ENCODE measurements at regions not wholly inside any gene's neighbourhood (a gene's known extent, or its start where the extent isn't known, plus 50 kb on each side); places are given as distances from the start of the nearest gene placed in this dataset.

- TF ChIP-seq CTCF (IDR thresholded peaks at IDR 0.05), result no peak
These were observed 265.6 kb downstream of the TUSC1 start for GRCh38 chr9:25412646-25413045.

GRCh38 chr9:25397746-25398145 lies 280.5 kb downstream of the TUSC1 start:
- H3K4me3 ChIP-seq, result no peak overlapping the region
- TF ChIP-seq CTCF (IDR thresholded peaks at IDR 0.05), result no peak
- no peaks in the 10 kb centered on the region for H3K4me1 ChIP-seq
- DNase-seq, result no peak
- no peaks in the 10 kb centered on the region for H3K27me3 ChIP-seq
- H3K9ac ChIP-seq (ENCODE audit: low read depth in 2 of 2, low read length in 2 of 2), result no peak overlapping the region
- intact Hi-C loops (cut with DNase I), result no loop called here
- H3K27ac ChIP-seq, result no peak overlapping the region
- H3K9me3 ChIP-seq, result no peaks in the 10 kb centered on the region
- H3K36me3 ChIP-seq, result no peaks in the 10 kb centered on the region

More at GRCh38 chr9:25412646-25413045, 265.6 kb downstream of the TUSC1 start:
- H3K27me3 ChIP-seq, result no peaks in the 10 kb centered on the region
- H3K9me3 ChIP-seq, result no peaks in the 10 kb centered on the region
- no peaks in the 10 kb centered on the region for H3K36me3 ChIP-seq
- H3K27ac ChIP-seq, result no peak overlapping the region
- no peak for DNase-seq
- no peaks in the 10 kb centered on the region for H3K4me1 ChIP-seq
- no peak overlapping the region for H3K4me3 ChIP-seq
- no peak overlapping the region for H3K9ac ChIP-seq (ENCODE audit: low read depth in 2 of 2, low read length in 2 of 2)
- intact Hi-C loops (cut with DNase I), result no loop called here

GRCh38 chr9:25396828-25397227 lies 281.4 kb downstream of the TUSC1 start:
- Histone ChIP-seq H3K27me3 (no peaks in the 10 kb centered on the region), H3K27ac (no peak overlapping the region), H3K4me3 (no peak overlapping the region), H3K36me3 (no peaks in the 10 kb centered on the region), H3K9me3 (no peaks in the 10 kb centered on the region), H3K9ac (ENCODE audit: low read depth in 2 of 2, low read length in 2 of 2) (no peak overlapping the region), H3K4me1 (no peaks in the 10 kb centered on the region)
- no peak for DNase-seq
- no peak for TF ChIP-seq CTCF (IDR thresholded peaks at IDR 0.05)
- intact Hi-C loops (cut with DNase I), result no loop called here

GRCh38 chr9:25381141-25381540 lies 297.1 kb downstream of the TUSC1 start:
- no peak for DNase-seq
- no peak for TF ChIP-seq CTCF (IDR thresholded peaks at IDR 0.05)
- intact Hi-C loops (cut with DNase I), result no loop called here
- H3K27me3 ChIP-seq, result no peaks in the 10 kb centered on the region
- H3K27ac ChIP-seq, result no peak overlapping the region
- H3K36me3 ChIP-seq, result no peaks in the 10 kb centered on the region
- no peak overlapping the region for H3K9ac ChIP-seq (ENCODE audit: low read depth in 2 of 2, low read length in 2 of 2)
- H3K9me3 ChIP-seq, result no peaks in the 10 kb centered on the region
- H3K4me3 ChIP-seq, result no peak overlapping the region
- H3K4me1 ChIP-seq, result no peaks in the 10 kb centered on the region

GRCh38 chr9:25377039-25377438 lies 301.2 kb downstream of the TUSC1 start:
- no peak for TF ChIP-seq CTCF (IDR thresholded peaks at IDR 0.05)
- Histone ChIP-seq H3K27me3 (no peaks in the 10 kb centered on the region), H3K9ac (ENCODE audit: low read depth in 2 of 2, low read length in 2 of 2) (no peak overlapping the region), H3K36me3 (no peaks in the 10 kb centered on the region), H3K9me3 (no peaks in the 10 kb centered on the region), H3K4me1 (no peaks in the 10 kb centered on the region), H3K27ac (no peak overlapping the region), H3K4me3 (no peak overlapping the region)
- no peak for DNase-seq
- intact Hi-C loops (cut with DNase I), result no loop called here

- intact Hi-C loops (cut with DNase I), result no loop called here
- H3K4me1 ChIP-seq, result no peaks in the 10 kb centered on the region
These were observed 304.0 kb downstream of the TUSC1 start for GRCh38 chr9:25374281-25374680.

More at GRCh38 chr9:25374281-25374680, 304.0 kb downstream of the TUSC1 start:
- no peaks in the 10 kb centered on the region for H3K9me3 ChIP-seq
- no peaks in the 10 kb centered on the region for H3K27me3 ChIP-seq
- DNase-seq, result no peak
- no peak for TF ChIP-seq CTCF (IDR thresholded peaks at IDR 0.05)
- no peak overlapping the region for H3K9ac ChIP-seq (ENCODE audit: low read depth in 2 of 2, low read length in 2 of 2)
- no peak overlapping the region for H3K4me3 ChIP-seq
- no peak overlapping the region for H3K27ac ChIP-seq
- H3K36me3 ChIP-seq, result no peaks in the 10 kb centered on the region

Measured in colonic mucosa (tissue), 4 donors.